NCI-H128 (cell line): ENCODE measurements at regions not wholly inside any gene's neighbourhood (a gene's known extent, or its start where the extent isn't known, plus 50 kb on each side); places are given as distances from the start of the nearest gene placed in this dataset.

Source experiments
- DNase-seq: peaks from one replicate; lab custom pipeline; 2025; ENCODE audit not compliant: unreplicated experiment; lab: John Stamatoyannopoulos, UW

- no peak for DNase-seq
Observed at GRCh38 chr10:57884965-57885617, 382.6 kb downstream of the IPMK start.

GRCh38 chr10:57884407-57884806, 383.3 kb downstream of the IPMK start:
- no peak for DNase-seq

GRCh38 chr10:57880446-57881227, 387.1 kb downstream of the IPMK start:
- no peak for DNase-seq

GRCh38 chr10:57874810-57875209, 392.9 kb downstream of the IPMK start:
- no peak for DNase-seq

DNA sequence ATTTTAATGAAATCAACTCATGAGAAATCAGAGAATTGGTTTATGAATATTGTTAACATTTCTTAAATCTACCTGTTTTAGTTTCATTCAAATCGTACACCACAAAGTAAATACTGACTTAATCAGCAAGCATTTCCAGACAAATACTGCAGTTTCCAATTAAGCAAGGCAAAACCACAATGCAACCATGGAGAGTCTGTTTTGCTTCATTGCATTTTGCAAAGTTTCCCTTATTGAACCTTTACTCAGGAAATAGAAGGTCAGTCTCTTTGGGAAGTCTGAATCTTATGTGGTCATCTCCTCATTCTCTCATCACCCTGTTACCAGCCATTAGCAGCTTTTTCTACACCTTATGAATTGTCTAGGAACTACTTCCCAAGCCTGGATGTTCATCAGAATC, 400.5 kb downstream of the IPMK start:
- no peak for DNase-seq

DNA sequence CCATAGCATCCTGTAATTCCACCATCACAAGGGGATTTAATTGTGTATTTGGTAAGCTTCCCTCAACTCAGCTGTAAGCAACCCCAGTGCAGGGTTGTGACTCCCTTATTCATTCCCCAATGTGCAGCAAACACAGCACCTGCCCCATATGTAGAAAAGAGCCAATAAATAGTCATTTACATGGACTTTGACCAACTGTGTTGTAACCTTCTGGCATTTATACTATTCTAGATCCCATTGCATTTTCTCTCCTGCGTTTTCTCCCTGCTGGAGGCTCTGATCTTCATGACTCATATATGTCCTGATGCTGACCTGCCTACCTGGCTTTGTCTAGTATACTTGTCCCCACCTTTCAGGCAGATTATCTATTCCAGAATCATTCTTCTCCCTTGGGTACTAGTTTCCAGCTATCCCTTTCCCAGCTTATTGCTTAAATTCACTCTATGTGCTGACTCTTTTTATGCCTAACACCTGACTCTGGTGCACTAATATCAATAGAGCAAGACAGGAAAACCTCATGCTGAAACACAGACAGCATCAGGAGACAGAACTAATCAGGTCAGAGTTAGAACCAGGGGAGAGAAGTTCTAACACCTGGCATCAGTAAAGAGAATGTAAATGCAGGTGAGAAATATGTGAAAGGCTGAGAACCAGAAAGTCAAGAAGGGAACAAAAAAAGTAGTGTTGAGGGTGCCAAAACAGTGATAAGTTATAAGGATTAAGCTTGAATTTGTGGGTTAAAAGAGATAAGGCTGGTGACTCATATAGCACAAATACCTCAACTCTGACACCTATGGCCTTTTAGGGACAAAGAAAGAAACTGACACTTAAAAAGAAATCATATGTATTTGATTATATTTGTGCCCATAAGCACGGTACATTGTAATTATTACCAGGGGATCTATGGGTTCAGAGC, 402.7 kb downstream of the IPMK start:
- no peak for DNase-seq

- DNase-seq = no peak
Observed at GRCh38 chr10:57849691-57850357, 417.9 kb downstream of the IPMK start.

DNA sequence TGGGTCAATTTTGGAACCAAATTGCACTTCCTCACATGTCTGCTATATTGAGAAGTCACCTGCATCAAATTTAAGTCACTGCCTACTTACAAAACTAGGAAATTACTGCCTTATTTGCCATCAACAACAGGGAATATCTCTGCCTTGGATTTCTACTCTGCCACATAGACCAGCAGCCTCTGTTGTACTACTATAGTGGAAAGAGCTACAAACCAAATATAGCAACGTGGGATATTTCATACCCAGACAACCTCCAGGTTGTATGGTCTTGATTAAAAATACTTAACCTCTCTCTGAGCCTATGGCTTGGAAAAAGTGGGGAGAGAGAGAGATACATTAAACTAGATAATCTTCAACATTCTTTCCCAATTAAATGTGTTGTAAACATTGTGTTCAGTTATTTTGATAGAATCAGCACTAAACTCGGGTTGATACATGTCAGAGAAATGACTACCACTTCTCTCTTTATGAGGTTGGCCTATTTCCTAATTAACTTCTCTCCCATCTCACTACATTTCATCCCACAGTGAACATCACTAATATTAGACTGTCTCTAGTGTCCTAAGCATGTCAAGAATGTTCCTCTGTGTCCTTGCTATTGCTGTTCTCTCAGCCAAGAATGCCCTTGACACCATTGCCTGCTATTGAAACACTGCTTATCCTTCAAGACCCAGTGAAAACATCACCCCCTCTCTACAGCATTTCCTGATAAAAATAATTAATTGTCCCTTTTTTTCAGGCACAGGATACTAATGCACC, 421.2 kb downstream of the IPMK start:
- DNase-seq = no peak

- DNase-seq = no peak
Observed at GRCh38 chr10:57844387-57844998, 423.2 kb downstream of the IPMK start.

DNA sequence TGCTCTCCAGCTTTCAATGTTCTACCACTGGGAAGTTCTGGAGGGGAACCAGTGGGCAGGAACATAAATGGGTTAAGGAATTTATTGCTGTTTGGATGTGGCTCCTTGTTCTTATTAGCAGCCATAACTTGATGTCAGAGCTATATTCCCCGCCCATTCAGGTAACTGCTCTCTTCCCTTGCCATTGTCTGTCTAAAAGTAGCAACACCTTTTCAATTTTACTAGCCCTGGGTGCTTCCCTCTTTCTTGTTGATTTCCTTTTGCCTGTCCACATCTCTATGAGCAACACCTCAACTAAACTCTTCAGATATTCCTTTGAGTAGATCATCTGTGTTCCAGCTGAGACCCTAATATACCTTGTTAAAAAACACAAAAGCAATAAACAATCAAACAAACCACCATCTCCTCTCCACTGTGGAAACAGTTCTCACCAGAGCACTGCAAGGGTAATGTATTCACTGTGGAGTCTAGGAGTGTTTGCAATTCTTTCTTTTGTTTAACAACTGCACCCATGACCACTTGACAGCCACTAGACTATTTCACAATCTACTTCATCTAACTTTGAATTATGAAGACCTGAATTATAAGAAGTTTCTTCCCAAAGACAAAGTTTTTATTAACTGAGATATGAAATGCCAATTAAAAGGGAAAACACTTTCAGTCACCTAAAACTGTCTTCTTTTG, 436.7 kb downstream of the IPMK start:
- DNase-seq = no peak

DNA sequence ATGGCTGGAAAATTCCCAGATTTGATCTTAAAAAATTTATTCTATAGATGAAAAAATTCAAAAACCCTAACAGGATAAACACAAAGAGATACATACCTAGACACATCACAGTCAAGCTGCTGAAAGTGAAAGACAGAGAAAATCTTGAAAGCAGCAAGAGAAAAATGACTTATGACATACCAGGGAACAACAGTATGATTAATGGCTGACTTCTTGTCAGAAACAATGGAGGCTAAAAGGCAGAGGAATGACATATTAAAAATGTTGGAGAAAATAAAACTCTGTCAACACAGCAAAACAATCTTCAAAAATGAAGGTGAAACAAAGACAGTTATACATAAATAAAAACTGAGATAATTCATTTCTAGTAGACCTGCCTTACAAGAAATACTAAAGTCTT, 442.7 kb downstream of the IPMK start:
- DNase-seq = no peak

- DNase-seq = no peak
Observed at GRCh38 chr10:57823398-57823797, 444.3 kb downstream of the IPMK start.

DNA sequence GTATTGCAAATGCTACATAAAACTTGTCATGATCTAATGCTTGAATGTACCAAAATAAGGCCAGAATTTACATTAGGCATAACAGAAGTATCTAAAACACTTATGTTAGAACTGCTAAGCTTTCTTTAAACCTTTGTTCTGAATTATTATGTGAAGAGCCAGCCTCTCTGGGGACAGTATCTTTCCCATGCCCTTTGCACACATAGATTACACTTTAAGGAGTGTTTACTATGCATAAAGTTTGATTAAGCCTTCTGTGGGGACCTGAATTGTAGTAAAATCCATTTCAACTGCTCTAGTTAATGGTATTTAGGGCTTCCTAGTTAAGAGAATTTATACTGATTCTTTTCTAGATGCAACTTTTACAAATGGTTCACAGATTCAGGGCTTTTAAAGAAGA, 444.7 kb downstream of the IPMK start:
- DNase-seq = no peak

DNA sequence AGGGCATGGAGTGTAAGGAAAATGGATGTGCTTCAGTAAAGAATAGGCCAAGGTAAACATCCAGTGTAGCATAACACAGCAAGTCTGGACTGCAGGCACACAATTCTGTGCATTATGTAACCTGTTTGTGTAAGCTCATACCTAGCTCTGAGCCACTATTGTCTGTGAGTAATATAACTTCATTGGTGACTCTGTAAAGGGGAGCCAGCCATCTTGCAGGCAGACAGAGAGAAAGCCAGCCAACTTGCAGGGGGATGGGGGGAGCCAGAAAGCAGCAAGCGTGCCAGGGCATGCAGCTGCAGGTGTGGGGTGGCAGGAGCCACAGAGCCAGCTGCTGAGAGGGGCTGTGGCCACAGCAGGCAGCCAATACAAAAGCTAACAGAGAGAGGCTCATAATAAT, 449.2 kb downstream of the IPMK start:
- no peak for DNase-seq

DNA sequence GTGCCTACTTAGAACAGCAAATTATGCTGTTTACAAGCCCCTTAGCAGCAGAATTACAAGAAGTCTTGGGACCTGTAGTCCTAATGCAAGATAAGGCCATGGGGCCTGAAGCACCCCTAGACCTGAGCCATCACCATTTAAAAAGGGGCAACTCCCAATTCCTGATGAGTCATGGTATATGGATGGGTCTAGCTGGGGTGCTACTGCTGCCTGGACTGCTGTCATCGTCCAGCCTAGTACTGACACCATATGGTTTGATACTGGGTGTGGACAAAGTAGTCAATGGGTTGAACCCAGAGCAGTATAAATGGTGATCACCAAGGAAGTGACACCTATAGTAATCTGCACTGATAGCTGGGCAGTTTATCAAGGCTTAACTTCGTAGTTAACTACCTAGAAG, 450.0 kb downstream of the IPMK start:
- no peak for DNase-seq

DNA sequence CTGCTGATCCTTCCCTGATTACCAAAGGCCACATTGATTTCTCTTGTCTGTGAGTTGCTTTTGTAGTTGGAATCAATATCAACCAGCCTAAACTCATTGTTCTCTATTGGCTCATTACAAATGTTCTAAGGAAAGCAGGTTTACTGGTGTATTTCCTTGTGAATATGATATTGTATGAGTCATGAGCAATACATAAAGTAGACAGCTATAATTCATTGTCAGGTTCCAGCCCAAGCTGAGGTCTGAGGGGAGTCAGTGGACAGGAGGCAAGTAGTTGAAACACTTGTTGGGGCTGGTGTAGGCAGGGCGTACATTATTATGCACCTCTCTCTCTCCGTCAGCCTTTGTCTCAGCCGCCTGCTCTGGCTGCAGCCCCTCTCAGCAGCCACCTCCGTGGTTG, 451.7 kb downstream of the IPMK start:
- DNase-seq = no peak

DNA sequence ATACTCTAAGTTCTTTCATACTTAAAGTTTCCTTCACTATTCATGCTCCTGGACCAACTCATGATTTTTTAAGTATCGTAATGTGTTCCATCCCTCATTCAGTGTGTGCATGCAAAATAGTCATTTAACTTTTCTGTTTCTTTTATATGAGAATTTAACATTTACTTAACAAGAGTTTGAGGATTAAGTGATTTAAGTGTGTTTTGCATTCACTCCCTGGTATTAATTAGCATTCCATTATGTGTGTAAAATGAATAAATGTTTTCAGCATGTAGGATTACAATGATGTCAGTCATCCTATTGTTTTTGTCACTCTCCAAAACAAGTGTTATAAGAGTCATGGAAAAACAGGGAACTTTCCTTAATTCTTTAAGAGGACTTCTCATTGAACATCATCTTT, 457.7 kb downstream of the IPMK start:
- no peak for DNase-seq

GRCh38 chr10:57807906-57808305, 459.8 kb downstream of the IPMK start:
- DNase-seq = no peak

GRCh38 chr10:57806675-57807074, 461.0 kb downstream of the IPMK start:
- DNase-seq = no peak
